Spleen (tissue), 7 donors: ENCODE measurements at regions not wholly inside any gene's neighbourhood (a gene's known extent, or its start where the extent isn't known, plus 50 kb on each side); places are given as distances from the start of the nearest gene placed in this dataset.

ENCODE experiments used
- POLR2AphosphoS5 ChIP-seq, 3 donors: sonication (generic); formaldehyde crosslinking; IDR thresholded peaks; one replicate each; pipeline ENCODE4 v1.5.1; 2017; ENCODE audit warnings: antibody characterized with exemption in 3 of 3
- TF ChIP-seq, protein P1 (sequence below), 11 experiments: fragments of 200-600 bp in 7 of 11; fragments of 450-650 bp in 4 of 11; sonication (generic) in 4 of 11; IDR thresholded peaks in 8 of 11; conservative IDR thresholded peaks in 3 of 11; 1 replicate in 7 of 11; 2 replicates in 4 of 11; pipeline versions ENCODE4 v1.4.0 to v1.8.0; 2016 to 2021; ENCODE audit warnings: antibody characterized with exemption in 11 of 11, inconsistent platforms in 4 of 11, mild to moderate bottlenecking in 1 of 11
- donor health status: DM: no; HTN: no; CAD: no; lungs with moderate emphysema.
- donor health status: DM: no; HTN: no; CAD: no.
- donor health status: DM: no; HTN: no; CAD: no.

DNA sequence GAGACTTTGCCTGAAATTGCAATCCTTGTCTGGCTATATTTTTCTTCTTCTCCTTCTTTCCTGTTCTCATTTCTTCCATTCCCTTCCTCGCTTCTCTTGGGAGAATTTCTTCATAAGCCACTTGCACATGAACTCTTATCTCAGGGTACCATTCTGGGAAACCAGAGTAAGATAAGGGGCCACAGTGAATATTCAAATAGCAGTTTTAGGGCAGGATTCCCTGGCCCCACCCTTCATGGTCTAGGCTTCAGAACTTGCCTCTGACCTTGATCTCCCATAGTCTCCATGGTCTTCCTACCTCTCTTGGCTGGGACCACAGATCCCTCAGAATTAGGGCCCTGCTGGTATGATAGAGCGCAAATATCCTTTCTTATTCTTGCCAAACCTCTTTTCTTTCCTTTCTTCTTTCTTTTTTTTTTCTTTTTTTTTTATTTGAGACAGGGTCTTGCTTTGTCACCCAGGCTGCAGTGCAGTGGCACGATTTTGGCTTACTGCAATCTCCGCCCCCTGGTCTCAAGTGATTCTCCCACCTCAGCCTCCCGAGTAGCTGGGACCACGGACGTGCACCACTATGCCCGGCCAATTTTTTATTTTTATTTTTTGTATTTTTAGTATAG is 123.0 kb upstream of the CITED2 start:
- TF ChIP-seq, protein P1, sequence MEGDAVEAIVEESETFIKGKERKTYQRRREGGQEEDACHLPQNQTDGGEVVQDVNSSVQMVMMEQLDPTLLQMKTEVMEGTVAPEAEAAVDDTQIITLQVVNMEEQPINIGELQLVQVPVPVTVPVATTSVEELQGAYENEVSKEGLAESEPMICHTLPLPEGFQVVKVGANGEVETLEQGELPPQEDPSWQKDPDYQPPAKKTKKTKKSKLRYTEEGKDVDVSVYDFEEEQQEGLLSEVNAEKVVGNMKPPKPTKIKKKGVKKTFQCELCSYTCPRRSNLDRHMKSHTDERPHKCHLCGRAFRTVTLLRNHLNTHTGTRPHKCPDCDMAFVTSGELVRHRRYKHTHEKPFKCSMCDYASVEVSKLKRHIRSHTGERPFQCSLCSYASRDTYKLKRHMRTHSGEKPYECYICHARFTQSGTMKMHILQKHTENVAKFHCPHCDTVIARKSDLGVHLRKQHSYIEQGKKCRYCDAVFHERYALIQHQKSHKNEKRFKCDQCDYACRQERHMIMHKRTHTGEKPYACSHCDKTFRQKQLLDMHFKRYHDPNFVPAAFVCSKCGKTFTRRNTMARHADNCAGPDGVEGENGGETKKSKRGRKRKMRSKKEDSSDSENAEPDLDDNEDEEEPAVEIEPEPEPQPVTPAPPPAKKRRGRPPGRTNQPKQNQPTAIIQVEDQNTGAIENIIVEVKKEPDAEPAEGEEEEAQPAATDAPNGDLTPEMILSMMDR (IDR thresholded peaks at IDR 0.05 in 8 of 11, conservative IDR thresholded peaks at IDR 0.05 in 3 of 11) = no peak
- no peak for TF ChIP-seq POLR2AphosphoS5 (IDR thresholded peaks at IDR 0.05)
